ENCODE measurements at regions not wholly inside any gene's neighbourhood (a gene's known extent, or its start where the extent isn't known, plus 50 kb on each side); places are given as distances from the start of the nearest gene placed in this dataset.

GRCh38 chr7:67940400-67940799, 943.8 kb downstream of the TYW1 start:
- no peak for DNase-seq

- DNase-seq = no peak
Measured at GRCh38 chr7:67947191-67947590, 950.6 kb downstream of the TYW1 start.

- no peak for DNase-seq
Measured at GRCh38 chr7:67947646-67948045, 951.0 kb downstream of the TYW1 start.

GRCh38 chr7:67950321-67951083, 953.9 kb downstream of the TYW1 start:
- DNase-seq = no peak

GRCh38 chr7:67955061-67955460, 958.4 kb downstream of the TYW1 start:
- no peak for DNase-seq

- no peak for DNase-seq
Measured at GRCh38 chr7:67962863-67963262, 966.2 kb downstream of the TYW1 start.

GRCh38 chr7:67976490-67976889, 979.9 kb downstream of the TYW1 start:
- no peak for DNase-seq

- no peak for DNase-seq
Measured at GRCh38 chr7:67983486-67983885, 986.9 kb downstream of the TYW1 start.

- no peak for DNase-seq
Measured at GRCh38 chr7:67984326-67984725, 987.7 kb downstream of the TYW1 start.

- DNase-seq = no peak
Measured at GRCh38 chr7:67989142-67989541, 992.5 kb downstream of the TYW1 start.

- no peak for DNase-seq
Measured at GRCh38 chr7:67990003-67990402, 993.4 kb downstream of the TYW1 start.

- no peak for DNase-seq
Measured at GRCh38 chr7:67990716-67991115, 994.1 kb downstream of the TYW1 start.

GRCh38 chr7:67992287-67992686, 995.7 kb downstream of the TYW1 start:
- no peak for DNase-seq

GRCh38 chr7:68005992-68006391, 1009.4 kb downstream of the TYW1 start:
- no peak for DNase-seq

GRCh38 chr7:68006619-68007018, 1010.0 kb downstream of the TYW1 start:
- no peak for DNase-seq

GRCh38 chr7:68009716-68010115, 1013.1 kb downstream of the TYW1 start:
- no peak for DNase-seq

- DNase-seq = no peak
Measured at GRCh38 chr7:68014031-68014736, 1017.6 kb downstream of the TYW1 start.

- DNase-seq = no peak
Measured at GRCh38 chr7:68015122-68015977, 1018.7 kb downstream of the TYW1 start.

- DNase-seq = no peak
Measured at GRCh38 chr7:68015978-68016532, 1019.4 kb downstream of the TYW1 start.

- no peak for DNase-seq
Measured at GRCh38 chr7:68020102-68020501, 1023.5 kb downstream of the TYW1 start.

GRCh38 chr7:68025369-68025768, 1028.7 kb downstream of the TYW1 start:
- DNase-seq = no peak

GRCh38 chr7:68030530-68030929, 1033.9 kb downstream of the TYW1 start:
- no peak for DNase-seq

All from cortex of kidney (tissue), 1 donor.